HG02759 (cell line): ENCODE measurements at regions not wholly inside any gene's neighbourhood (a gene's known extent, or its start where the extent isn't known, plus 50 kb on each side); places are given as distances from the start of the nearest gene placed in this dataset.
A peak's percentile ranks its signal among the peaks of the same experiment; 100 is the strongest.

Experiments
- ATAC-seq: cut with Tn5 transposase; IDR thresholded peaks from one replicate; pipeline ENCODE4 v1.9.1; 2021; ENCODE audit warnings: mild to moderate bottlenecking, moderate library complexity; ENCODE audit not compliant: unreplicated experiment

- no peak for ATAC-seq
Measured at GRCh38 chr4:85376285-85376684, 98.7 kb upstream of the ARHGAP24 start.

GRCh38 chr4:85381968-85382367 is 93.0 kb upstream of the ARHGAP24 start:
- ATAC-seq: no peak

DNA sequence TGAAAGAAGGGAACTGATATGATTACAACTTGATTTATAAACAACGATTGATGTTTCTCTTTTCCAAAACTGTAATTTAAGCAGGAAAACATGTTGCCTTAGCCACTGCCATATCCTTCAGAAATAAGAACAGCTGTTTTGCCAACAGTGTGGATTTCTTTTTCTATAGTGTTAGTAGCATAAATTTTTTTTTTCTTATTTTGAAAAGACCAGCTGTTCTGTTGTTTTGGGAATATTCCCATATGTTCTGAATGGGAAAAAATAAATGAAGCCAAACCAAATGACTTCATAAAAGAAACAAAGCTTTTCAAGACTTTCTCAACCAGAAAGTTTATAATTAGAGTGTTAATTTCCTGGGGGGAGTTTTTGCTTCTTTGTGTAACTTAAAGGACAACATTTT is 83.9 kb upstream of the ARHGAP24 start:
- no peak for ATAC-seq

DNA sequence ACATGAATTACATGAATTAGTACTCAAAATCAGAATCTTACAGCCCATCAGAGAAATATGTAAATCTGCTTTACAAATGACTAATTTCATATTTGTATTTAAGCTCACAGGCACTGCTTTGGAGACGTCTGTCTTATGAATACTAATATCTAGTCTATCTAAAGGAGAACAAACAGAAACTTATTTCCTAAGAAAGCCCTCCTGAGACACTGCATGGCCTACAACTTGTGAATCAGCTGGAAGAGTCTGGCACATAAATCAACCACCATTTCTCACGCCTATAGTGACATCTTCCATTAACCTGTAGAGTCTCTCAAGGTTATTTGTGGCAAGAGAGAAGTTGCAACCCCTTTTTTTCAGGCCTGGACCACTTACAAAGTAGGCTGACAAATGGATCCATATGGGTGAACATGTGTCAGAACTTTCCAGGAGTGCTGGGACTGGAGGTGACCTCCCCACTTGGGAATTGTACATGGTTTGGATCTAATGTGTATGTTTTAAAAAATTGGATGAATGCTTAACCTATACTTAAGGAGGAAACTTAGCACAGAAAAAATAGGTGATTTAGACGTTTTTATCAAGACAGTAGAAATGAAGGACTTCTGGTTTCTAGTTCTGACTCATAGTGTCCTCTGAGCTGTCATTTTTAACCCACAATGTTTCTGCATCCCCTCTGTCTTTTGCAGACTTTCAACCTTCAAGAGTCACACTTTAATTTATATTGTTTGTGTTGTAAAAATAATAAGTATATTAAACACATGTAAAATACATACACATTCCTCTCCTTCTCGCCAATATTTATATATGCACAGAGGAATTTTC is 83.2 kb upstream of the ARHGAP24 start:
- peak; percentile 83 for ATAC-seq

GRCh38 chr4:85393201-85393600 is 81.7 kb upstream of the ARHGAP24 start:
- ATAC-seq: peak; percentile 61

DNA sequence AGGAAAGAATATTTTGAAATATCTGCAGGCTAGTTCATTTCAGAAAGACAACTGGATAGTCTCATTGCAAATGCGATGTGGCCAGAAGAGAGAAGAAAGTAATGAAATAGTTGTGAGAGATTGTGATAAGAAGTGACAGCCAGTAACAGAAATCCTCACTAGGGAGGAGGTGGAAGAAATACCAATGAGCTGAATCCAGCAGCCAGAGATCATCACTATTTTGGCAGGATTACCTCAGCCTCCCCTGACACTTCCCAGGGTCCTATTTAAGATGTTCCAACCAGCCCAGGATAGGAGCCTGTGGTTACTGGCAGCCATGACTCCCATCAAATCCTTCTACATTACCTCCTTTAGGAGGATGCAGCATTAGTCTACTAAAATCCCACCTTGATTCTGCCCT is 76.7 kb upstream of the ARHGAP24 start:
- no peak for ATAC-seq

DNA sequence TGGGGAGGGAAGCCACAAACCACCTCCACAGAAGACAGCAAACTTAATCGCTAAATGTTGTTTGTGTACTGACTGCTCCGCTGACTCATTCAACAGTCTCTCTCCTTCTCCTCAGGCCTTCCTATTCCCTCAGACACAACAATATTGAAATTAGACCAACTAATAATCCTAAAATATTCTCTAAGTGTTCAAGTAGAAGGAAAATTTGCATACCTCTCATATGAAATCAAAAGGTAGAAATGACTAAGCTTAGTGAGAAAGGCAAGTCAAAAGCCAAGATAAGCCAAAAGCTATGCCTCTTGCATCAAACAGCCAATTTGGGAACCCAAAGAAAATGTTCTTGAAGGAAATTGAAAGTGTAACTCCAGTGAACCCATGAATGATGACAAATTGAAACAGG is 75.7 kb upstream of the ARHGAP24 start:
- peak; percentile 77 for ATAC-seq

- ATAC-seq: no peak
Measured at GRCh38 chr4:85402371-85402770, 72.6 kb upstream of the ARHGAP24 start.

- no peak for ATAC-seq
Measured at GRCh38 chr4:85406185-85406584, 68.8 kb upstream of the ARHGAP24 start.

- ATAC-seq: no peak
Measured at GRCh38 chr4:85407546-85407945, 67.4 kb upstream of the ARHGAP24 start.

DNA sequence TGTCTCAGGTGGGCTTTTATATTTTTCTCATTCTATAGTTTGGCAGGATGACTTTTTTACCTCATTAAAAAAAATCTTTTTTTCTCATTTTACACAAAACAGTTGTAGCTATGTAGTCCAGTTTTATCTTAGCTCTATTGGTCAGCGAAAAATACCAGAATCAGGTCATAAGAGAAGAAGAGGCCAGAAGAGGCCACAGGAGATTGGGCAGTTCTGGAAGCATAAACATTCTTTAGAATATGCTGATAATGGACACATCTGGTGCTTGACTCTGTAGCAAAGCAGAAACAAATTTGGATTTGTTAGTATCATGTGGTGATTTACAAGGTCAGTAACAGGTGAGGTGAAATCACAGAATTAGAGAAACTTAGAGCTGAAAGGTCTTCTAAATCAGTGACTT is 66.6 kb upstream of the ARHGAP24 start:
- no peak for ATAC-seq

- ATAC-seq: no peak
Measured at GRCh38 chr4:85409251-85409650, 65.7 kb upstream of the ARHGAP24 start.

DNA sequence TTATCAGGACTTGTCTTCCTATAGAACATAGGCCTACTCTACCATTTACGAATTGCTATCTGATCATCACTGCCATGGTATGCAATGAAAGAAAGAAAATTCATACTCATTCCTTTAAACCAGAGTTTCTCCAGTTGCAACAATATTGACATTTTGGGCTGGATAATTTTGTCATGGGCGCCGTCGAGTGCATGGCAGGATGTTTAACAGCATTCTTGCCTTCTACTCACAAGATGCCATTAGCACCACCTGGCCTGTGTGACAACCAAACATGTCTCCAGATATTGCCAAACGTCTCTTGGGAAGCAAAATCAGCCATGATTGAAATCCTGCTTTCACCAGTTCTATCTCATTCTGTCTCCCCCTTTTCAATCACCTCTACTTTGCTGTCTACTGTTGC is 63.6 kb upstream of the ARHGAP24 start:
- ATAC-seq: no peak

DNA sequence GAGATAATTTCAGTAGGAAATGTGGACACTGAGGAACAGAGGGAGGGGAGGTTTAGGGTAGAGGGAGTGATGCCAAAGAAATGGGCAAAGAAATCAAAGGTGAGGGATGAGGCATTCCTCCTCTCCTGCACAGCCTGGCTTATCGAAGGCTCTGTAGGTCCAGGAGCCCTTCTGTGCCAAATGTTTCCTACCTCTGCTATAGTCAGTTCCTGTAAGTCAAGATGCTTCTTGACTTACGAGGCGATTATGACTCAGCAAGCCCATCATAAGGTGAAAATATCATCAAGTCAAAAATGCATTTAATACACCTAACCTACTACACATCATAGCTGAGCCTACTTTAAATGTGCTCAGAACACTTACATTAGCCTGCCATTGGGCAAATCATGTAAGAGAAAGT is 60.0 kb upstream of the ARHGAP24 start:
- no peak for ATAC-seq

DNA sequence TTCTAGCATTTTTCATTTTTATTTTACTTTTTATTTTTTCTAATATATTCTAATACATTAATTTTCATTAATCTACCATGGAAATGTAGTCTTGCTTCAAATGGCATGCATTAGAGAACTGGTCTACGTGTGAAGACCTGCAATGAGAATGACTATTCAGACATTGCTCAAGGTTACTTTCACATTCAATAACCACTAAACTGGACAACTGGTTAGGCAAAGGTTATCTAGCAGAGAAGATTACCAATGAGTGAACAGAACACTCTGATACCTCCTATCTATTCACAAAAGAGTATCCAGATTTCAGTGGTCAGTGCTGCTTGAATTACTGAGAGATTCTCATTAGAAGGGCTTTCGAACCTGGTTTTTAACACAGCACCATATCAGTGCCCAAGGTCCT is 58.9 kb upstream of the ARHGAP24 start:
- ATAC-seq: no peak

DNA sequence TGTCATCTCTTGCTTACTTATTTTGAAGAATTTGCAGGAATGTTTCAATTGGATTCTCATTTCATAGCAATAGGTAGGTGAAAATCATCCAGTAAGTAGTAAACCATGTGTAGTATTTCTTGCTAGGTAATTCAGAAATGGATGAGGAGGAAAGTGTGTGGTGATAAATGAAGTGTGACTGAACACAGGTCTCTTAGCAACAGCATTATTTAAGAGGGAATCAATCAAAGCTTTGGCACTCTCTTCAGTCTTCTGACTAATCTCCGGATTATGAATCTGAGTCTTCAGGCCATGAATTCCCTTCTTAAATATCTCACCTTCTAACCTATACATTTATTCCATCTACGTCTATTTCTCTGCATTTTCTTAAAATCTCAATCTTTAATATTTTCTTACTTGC is 55.8 kb upstream of the ARHGAP24 start:
- ATAC-seq: no peak

DNA sequence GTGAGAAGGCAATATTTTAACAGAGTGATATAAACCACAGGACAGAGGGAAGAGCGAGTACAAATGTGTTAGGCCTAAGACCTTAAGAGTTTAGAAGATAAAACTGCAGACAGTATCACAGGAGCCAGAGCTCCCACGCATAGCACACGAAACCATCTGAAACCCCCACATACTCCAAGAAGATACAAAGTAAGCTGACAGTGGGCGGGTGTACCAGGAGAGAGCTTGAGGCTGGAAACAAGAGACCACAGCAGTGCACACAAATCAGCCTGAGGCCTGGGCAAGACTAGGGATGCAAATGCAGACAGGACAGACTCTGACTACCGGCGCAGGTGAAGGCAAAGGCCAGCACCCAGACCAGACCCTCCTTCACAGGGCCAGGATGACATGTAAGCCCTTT is 54.1 kb upstream of the ARHGAP24 start:
- peak; percentile 52 for ATAC-seq

DNA sequence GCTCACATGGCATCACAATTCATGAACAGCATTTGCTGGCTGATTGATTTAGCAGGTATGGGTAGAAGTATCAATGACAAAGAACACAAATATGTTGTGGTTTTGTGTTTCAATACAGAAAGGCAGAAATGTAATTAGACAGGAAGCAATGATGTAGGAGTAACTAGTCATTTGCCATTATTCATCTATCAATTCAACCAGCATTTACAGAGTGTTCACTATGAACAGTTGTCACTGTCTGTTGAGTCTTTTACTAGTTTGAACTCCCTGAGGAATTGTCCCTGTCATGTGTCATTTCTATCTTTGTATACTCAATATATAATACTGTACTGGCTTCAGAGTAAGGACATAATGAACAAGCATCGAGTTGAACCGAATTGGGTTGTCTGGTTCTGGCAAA is 51.5 kb upstream of the ARHGAP24 start:
- ATAC-seq: peak; percentile 53
